HepG2 (cell line): ENCODE measurements at regions not wholly inside any gene's neighbourhood (a gene's known extent, or its start where the extent isn't known, plus 50 kb on each side); places are given as distances from the start of the nearest gene placed in this dataset.

Source experiments
- CTCF ChIP-seq: sonication (generic); formaldehyde crosslinking; IDR thresholded peaks from 2 replicates; pipeline ENCODE4 v1.5.0; 2020; ENCODE audit warnings: mild to moderate bottlenecking, missing genetic modification reagents, moderate library complexity
- ETV5 ChIP-seq: IDR thresholded peaks from 2 replicates; pipeline ENCODE4 v1.6.1; 2018; ENCODE audit warnings: missing biosample characterization, missing genetic modification reagents, inconsistent platforms, borderline replicate concordance
- THYN1 ChIP-seq: sonication (generic); formaldehyde crosslinking; IDR thresholded peaks from 2 replicates; pipeline ENCODE4 v1.8.1; 2023; ENCODE audit warnings: low read depth, mild to moderate bottlenecking, moderate library complexity, missing genetic modification reagents, borderline replicate concordance

- no peak for TF ChIP-seq ETV5 (CRISPR knock-in tag)
- TF ChIP-seq CTCF (CRISPR knock-in tag) = no peak
- no peak for TF ChIP-seq THYN1 (CRISPR knock-in tag)
Measured at GRCh38 chr3:81936817-81937216, 175.4 kb upstream of the GBE1 start.
